NCI-H2171 (cell line): ENCODE measurements at regions not wholly inside any gene's neighbourhood (a gene's known extent, or its start where the extent isn't known, plus 50 kb on each side); places are given as distances from the start of the nearest gene placed in this dataset.

Experiments used
- DNase-seq: peaks from one replicate; lab custom pipeline; 2025; lab: John Stamatoyannopoulos, UW

DNA sequence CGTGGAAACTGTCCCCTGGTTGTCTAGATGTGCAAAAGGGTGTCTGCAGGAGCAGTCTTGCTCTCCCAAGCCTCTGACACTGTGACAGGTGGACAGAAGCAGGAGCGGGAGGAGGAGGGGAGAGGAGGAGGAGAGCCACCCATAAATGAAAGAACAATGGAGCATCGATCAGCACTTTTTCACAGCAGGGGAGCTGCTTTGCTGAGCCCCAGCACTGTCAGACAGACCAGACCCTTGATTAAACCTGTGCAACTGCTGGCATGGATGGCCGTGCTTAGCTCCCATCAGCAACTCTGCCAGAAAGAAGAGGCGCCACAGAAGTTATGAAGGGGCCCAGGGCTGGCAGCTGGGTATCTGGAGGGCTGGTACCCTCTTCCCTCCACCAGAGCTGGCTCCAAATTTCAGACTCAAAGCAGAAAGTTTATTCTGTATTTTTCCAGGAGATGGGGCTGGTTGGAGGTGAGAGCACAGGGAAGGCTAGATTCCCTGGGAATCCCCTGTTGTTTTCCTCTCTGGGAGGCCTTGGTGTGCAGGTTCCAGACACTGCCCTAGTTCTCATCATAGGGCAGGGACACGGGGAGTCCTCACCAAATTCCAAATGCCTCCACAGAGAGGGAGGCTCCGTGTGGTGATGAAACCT is 1192.2 kb downstream of the UQCRFS1 start:
- DNase-seq = no peak

GRCh38 chr19:28019901-28020300 is 1193.0 kb downstream of the UQCRFS1 start:
- DNase-seq = no peak

GRCh38 chr19:28019371-28019770 is 1193.6 kb downstream of the UQCRFS1 start:
- DNase-seq = no peak

- DNase-seq = no peak
Observed at GRCh38 chr19:28018499-28018898, 1194.5 kb downstream of the UQCRFS1 start.

DNA sequence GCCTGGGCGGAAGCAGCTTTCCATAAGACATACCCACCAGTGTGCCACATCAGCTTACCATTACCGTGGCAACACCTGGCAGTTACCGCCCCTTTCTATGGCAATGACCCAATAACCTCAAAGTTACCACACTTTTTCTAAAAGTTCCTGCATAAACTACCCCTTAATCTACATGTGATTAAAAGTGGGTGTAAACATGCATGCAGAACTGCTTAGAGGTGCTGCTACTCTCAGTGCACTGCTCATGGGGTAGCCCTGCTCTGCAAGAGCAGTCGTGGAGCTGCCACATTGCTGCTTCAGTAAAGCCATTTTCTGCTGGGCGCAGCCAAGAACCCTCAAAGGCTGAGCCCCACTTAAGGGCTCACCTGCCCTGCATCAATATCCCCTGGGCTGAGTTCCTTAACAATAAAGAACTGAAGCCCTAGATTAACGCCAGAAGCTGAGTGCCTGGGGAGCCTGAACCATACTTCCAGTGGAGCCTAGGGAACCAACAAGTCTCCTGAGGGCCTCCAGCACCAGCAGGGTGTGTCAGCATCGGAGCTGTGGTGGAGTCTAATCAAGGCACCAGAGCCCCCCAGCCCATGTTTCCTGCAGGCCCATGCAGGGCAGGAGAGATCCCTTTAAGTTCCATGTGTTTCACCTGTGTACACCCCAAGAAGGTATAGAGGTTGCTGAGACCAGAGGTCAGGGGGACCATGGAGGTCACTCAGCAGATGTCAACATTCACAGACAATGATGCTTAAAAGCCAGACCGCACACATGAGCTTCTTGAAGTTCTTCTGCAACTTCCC is 1198.1 kb downstream of the UQCRFS1 start:
- DNase-seq = no peak

DNA sequence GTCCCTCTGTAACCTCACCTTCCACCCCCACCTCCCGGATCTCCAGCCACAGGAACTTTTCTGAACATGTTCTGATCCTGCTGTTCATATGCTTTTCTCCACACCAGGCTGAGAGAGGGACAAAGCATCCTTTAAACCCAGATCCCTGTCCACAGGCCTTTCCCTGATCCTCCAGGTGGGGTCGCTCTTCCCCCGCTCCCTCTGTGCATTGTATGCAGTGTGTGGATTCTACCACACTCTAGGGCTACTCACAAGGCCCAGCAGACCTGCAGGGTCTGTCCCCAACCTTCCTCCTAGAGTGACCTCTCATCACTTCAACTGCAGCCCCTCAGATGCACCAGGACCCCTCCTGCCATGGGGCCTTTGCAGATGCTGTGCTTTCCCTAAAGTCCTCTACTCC is 1200.6 kb downstream of the UQCRFS1 start:
- DNase-seq = no peak

DNA sequence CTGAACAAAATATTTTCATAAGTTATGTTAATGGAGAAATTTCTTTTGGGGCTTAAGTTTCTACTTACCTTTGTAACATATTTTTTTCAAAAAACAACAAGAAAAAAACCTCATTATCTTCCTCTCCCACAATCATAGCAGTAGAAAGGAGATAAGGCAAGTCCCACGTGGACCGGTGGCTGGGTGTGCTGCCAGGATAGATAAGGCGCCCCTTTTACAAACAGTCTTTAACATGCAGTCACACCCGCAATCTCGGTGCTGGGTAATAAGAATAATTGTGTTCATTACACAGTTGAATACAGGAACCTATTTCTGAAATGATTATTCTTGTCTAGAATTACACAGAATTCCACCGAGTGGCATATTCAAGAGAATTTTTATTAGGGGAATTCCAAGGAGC is 1202.3 kb downstream of the UQCRFS1 start:
- no peak for DNase-seq

GRCh38 chr19:28009696-28010095 is 1203.3 kb downstream of the UQCRFS1 start:
- DNase-seq = no peak

DNA sequence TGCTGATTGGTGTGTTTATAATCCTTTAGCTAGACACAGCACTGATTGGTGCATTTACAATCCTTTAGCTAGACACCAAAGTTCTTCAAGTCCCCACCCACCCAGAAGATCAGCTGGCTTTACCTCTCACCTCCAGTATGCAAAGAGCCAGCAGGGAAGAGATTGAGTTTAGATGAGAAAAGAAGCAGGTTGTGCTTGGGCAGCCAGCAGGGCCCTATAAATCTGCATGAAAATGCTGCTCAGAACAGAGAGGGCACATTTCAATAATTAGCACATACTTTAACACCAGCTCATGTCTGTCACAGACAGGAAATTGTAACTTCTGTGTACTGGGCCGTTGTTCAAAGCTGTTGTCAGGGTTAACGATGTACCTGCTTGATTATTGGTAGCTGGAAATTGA is 1204.3 kb downstream of the UQCRFS1 start:
- DNase-seq = no peak

GRCh38 chr19:28003543-28003942 is 1209.4 kb downstream of the UQCRFS1 start:
- DNase-seq = no peak

DNA sequence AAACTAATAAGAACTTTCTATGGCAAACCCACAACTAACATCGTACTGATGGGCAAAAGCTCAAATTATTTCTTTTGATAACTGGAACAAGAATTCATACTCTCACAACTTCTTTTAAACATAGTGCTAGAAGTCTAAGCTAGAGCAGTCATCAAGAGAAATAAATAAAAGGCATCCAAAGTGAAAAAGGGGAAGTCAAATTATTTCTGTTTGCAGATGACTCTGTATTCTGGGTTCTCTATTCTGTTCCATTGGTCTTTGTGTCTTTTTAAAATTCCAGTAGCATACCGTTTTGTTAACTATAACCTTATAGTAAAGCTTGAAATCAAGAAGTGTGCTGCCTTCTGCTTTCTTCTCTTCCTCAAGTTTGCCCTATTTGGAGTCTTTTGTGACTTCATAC is 1215.9 kb downstream of the UQCRFS1 start:
- DNase-seq = no peak

- DNase-seq = no peak
Observed at GRCh38 chr19:27993619-27994570, 1219.1 kb downstream of the UQCRFS1 start.

- no peak for DNase-seq
Observed at GRCh38 chr19:27986299-27986698, 1226.7 kb downstream of the UQCRFS1 start.

DNA sequence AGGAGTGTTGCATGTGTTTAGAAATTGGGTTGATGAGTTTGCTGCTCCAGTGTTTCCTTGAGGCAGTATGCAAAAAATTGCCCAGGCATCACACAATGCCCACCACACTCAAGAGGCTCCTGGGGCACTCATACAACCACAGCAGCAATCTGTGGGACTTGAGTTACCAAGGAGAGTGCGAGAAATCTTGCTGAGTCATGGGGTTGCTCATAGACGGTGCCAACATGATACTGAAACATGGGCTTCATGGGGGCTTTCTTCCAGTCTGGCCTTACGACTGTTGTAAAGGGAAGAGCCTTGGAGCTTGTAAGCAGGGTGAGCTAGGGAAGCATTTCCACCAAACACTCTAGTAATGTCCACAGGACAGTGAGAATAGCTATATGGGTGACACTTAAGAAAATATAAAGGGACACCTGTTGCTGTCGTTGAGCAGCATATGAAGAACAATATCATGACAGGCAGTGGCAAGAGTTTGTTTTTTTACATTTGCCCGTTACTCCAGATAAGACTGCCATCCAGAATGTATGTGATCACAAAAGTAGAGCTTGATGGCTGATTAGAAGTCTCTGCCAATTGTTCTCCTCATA is 1237.4 kb downstream of the UQCRFS1 start:
- DNase-seq = no peak

DNA sequence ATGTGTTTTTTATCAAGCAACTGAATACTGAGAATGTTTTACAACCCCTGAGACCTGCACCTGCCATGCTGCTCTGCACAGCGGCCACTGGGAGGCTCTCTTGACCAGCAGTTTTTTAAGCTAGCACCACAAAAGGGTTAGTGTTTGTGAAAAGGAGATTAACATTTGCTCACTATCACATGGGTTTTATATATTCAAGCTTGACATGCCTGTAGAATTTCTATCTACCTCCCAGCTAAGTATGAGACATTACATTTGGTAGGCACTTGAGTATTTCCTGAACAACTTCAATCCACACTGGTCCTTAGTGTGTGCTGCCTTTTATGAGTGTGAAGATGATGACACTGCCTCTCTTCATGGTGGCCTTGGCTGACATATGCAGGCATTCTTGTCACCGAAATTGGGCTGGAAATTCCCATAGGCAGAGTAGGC is 1238.9 kb downstream of the UQCRFS1 start:
- DNase-seq = no peak

DNA sequence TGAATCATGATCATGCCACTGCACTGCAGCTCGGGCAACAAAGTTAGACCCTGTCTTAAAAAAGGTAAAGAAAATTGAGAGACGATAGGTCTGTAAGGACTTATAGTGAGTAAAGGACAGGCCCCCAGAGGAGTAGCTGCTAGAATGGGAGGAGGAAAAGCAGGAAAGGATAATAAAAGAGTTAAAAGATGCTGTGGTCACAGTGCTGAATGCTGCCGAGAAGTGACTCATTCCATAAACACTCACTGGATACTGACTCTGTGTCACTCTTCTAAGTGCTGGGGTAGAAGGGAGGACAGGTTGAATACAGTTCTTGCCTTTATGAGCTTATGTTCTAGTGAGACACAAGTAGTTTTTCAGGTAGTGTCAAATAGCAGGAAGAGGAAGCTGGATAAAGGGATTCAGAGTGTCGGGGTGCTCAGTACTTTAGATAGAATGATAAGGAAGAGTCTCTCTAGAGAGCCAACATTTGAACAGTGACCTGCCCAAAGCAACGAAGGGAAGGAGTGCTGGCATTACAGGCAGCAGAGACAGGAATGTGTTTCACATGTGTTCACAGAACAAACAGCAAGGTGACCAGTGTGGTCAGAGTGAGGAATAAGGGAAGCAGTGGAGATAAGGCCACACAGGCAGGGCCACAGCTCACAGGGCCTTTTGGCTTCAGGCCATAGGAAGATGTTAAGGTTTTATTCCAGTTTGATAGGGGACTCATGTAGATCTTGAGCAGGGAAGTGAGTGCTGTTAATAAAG is 1240.5 kb downstream of the UQCRFS1 start:
- DNase-seq = no peak

DNA sequence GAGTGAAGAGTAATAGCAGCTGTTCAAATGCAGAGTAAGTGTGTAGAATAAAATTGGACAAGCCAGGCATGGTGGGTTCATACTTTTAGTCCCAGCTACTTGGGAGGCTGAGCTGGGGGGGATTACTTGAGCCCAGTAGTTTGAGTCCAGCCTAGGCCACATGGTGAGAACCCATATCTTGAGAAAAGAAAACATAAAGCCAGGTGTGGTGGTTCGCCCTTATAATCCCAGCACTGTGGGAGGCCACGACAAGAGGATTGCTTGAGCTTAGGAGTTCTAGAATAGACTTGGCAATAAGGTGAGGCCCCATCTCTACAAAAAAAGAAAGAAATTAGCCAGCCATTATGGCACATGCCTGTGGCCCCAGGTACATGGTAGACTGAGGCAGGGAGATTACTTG is 1241.1 kb downstream of the UQCRFS1 start:
- DNase-seq = no peak

DNA sequence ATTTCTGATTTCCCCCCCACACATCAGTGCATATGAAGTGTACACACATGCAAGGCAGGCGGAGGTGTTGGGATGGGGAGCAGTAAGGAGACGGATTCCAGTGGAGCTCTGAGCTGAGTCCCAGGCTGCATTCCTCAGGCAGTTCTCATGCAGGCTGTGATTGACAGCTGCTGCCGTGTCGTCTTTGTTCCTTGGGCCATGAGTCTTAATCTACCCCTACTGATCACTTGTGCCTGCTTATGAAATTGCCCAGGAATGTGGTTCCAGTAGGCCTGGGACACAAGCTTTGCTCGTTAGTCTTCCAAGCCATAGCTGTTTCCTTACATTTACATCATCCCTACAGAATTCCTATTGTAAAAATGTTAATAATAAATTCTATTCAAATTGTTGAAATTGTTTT is 1241.9 kb downstream of the UQCRFS1 start:
- no peak for DNase-seq

GRCh38 chr19:27966390-27966816 is 1246.5 kb downstream of the UQCRFS1 start:
- no peak for DNase-seq

DNA sequence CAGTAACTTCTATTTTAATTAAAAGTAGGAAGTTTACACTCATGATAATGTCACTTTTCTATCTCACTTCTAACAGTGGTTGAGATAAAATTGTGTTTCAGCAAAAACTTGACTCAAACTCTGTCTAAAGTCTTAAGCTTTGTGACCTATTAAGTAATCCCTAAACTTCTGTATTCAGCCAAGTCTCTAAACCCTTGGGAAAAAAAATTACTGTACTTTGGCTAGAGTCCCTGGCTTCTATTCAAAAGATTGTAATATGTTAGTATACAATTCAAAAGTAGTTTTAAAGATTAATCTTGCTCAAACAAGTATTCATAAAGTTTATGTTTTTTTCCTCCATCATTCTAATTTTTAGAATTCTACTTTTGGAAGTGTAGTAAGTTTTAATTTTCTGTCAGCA is 1248.8 kb downstream of the UQCRFS1 start:
- DNase-seq = no peak

DNA sequence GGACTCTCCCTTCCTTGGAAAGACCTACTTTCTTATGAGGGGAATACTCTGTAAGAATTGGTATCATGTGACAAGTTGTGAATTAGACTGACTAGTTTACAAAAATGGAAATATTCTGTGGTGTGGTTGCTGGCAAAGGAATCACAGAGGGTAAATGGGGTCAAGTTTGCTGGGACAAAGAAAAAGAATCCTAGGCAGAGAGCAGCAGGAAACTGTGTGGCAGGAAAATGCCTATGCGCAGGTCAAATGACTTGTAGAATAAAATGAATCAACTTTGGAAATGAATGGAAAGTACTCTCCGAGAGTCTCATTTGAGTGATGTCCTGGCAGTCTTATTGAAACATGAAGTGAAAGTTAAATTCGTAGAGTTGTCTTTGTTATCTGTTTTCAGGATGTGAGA is 1250.7 kb downstream of the UQCRFS1 start:
- DNase-seq = no peak
